ENCODE measurements at regions not wholly inside any gene's neighbourhood (a gene's known extent, or its start where the extent isn't known, plus 50 kb on each side); places are given as distances from the start of the nearest gene placed in this dataset.

GRCh38 chr6:23339268-23339667 lies 769.9 kb downstream of the HDGFL1 start:
- Histone ChIP-seq H3K79me1 (ENCODE audit: insufficient read depth, low read depth, low read length, poor library complexity, severe bottlenecking) (no peaks in the 10 kb centered on the region), H2BK12ac (ENCODE audit: insufficient read length, low read depth, low read length) (no peak overlapping the region), H3K4me2 (ENCODE audit: insufficient read depth, insufficient read length, low read length) (no peak overlapping the region), H2BK15ac (ENCODE audit: low read depth, low read length) (no peak overlapping the region), H3K79me2 (ENCODE audit: insufficient read depth, low read length) (no peaks in the 10 kb centered on the region), H2AFZ (ENCODE audit: low read length) (no peak overlapping the region), H3K9ac (ENCODE audit: extremely low read depth, insufficient read length, low read length) (no peak overlapping the region), H4K5ac (ENCODE audit: insufficient read length, low read depth, low read length) (no peak overlapping the region), H2AK5ac (ENCODE audit: insufficient read length, low read length) (no peak overlapping the region), H2BK5ac (ENCODE audit: insufficient read length, low read length) (no peak overlapping the region), H3K56ac (ENCODE audit: insufficient read length, low read depth, low read length) (no peak overlapping the region), H3K9me3 (ENCODE audit: control insufficient read depth, low read depth, low read length) (no peaks in the 10 kb centered on the region), H3T11ph (ENCODE audit: low read length) (no peak overlapping the region), H3K14ac (ENCODE audit: insufficient read depth, low read length) (no peak overlapping the region), H3K27ac (ENCODE audit: insufficient read length, low read depth, low read length) (no peak overlapping the region), H3K23ac (ENCODE audit: insufficient read length, low read depth, low read length) (no peak overlapping the region), H3K18ac (ENCODE audit: insufficient read length, low read depth, low read length) (no peak overlapping the region), H3K27me3 (ENCODE audit: insufficient read depth, low read length) (no peaks in the 10 kb centered on the region), H3K4me1 (ENCODE audit: insufficient read depth, low read length) (no peaks in the 10 kb centered on the region; the same call in 1 of the 2 replicates), H3K23me2 (ENCODE audit: insufficient read length, low read depth, low read length, poor library complexity, severe bottlenecking) (no peaks in the 10 kb centered on the region), H2BK20ac (ENCODE audit: low read depth, low read length, poor library complexity, severe bottlenecking) (no peak overlapping the region), H4K20me1 (ENCODE audit: control insufficient read depth, insufficient read depth, insufficient read length) (no peaks in the 10 kb centered on the region), H4K91ac (ENCODE audit: insufficient read length, low read depth, low read length) (no peak overlapping the region), H3K4ac (ENCODE audit: low read depth, low read length) (no peak overlapping the region), H4K8ac (replicated peaks; ENCODE audit: insufficient read length, low read depth, low read length) (no peak overlapping the region), H2BK120ac (ENCODE audit: low read depth, low read length, poor library complexity, severe bottlenecking) (no peak overlapping the region)
- Mint-ChIP-seq H3K9me3 (peaks cover 2% of the 10 kb centered on the region in 2 experiments; a peak in 2 of 5 replicates), H3K27me3 (ENCODE audit: low read depth) (no peaks in the 10 kb centered on the region), H3K4me1 (peaks cover 0 to 3% of the 10 kb centered on the region in 2 experiments; a peak in 2 of 4 replicates), H3K4me3 (no peak overlapping the region), H3K36me3 (ENCODE audit: insufficient read depth in 1 of 3, low read depth in 3 of 3) (no peaks in the 10 kb centered on the region), H3K27ac (no peak overlapping the region)
- no CpG with 5 or more reads among the region's 3 CpGs for WGBS (ENCODE audit: extremely low coverage, insufficient read length, low lambda C conversion rate)
- TF ChIP-seq CTCF (conservative IDR thresholded peaks at IDR 0.05) = no peak
- DNase-seq = no peak
